Breast epithelium (tissue), 4 donors: ENCODE measurements at regions not wholly inside any gene's neighbourhood (a gene's known extent, or its start where the extent isn't known, plus 50 kb on each side); places are given as distances from the start of the nearest gene placed in this dataset.

Source experiments
- DNase-seq, 2 donors: peaks; one replicate each; pipeline ENCODE4 v3.0.0-alpha.2; 2019; ENCODE audit warnings: low spot score in 2 of 2
- H3K27ac ChIP-seq, 2 donors: fragments of 200-600 bp; sonication (generic) in 1 of 2; one replicate each; pipeline ENCODE4 v1.5.1; 2016 to 2019; ENCODE audit warnings: mild to moderate bottlenecking in 1 of 2
- H3K27me3 ChIP-seq, 2 donors: fragments of 200-600 bp; sonication (generic) in 1 of 2; one replicate each; pipeline versions ENCODE4 v1.5.1 to v1.6.0; 2017 to 2019; ENCODE audit warnings: control low read depth in 1 of 2, mild to moderate bottlenecking in 1 of 2
- H3K36me3 ChIP-seq: fragments of 200-600 bp; one replicate; pipeline ENCODE4 v1.5.1; 2019
- H3K4me1 ChIP-seq, 2 donors: fragments of 200-600 bp; sonication (generic); one replicate each; pipeline ENCODE4 v1.5.1; 2016 to 2019; ENCODE audit warnings: control low read depth in 1 of 2
- H3K4me3 ChIP-seq, 3 donors: fragments of 200-600 bp; sonication (generic); 1 replicate in 2 of 3; 2 replicates in 1 of 3; pipeline ENCODE4 v1.5.1; 2016 to 2019; ENCODE audit warnings: mild to moderate bottlenecking in 3 of 3, moderate library complexity in 2 of 3
- H3K9me3 ChIP-seq, 2 donors: fragments of 200-600 bp; sonication (generic) in 1 of 2; one replicate each; pipeline ENCODE4 v1.5.1; 2016 to 2019; ENCODE audit warnings: control low read depth in 1 of 2
- CTCF ChIP-seq, 3 donors: fragments of 450-650 bp; IDR thresholded peaks; one replicate each; pipeline ENCODE4 v1.5.1; 2016 to 2017; ENCODE audit warnings: antibody characterized with exemption in 3 of 3, mild to moderate bottlenecking in 3 of 3, moderate library complexity in 3 of 3
- POLR2A ChIP-seq: fragments of 450-650 bp; IDR thresholded peaks from one replicate; pipeline ENCODE4 v1.6.1; 2016; ENCODE audit warnings: antibody characterized with exemption, mild to moderate bottlenecking, moderate library complexity
- POLR2AphosphoS5 ChIP-seq, 3 donors: sonication (generic); formaldehyde crosslinking; IDR thresholded peaks; one replicate each; pipeline ENCODE4 v1.6.1; 2017; ENCODE audit warnings: antibody characterized with exemption in 3 of 3
- intact Hi-C: fragments of 100-400 bp; cut with DNase I; formaldehyde crosslinking; loops from one replicate; pipeline ENCODE4 v1.15.1; 2023; ENCODE audit warnings: low total_unique reads

GRCh38 chr12:67456431-67456901 is 187.3 kb downstream of the CAND1 start:
- peak overlapping the region in 1 of 2 donors; percentile 81 for H3K27ac ChIP-seq
- H3K9me3 ChIP-seq, result no peaks in the 10 kb centered on the region
- intact Hi-C loops, result no loop called here
- no peaks in the 10 kb centered on the region for H3K4me1 ChIP-seq
- TF ChIP-seq CTCF (IDR thresholded peaks at IDR 0.05) (no peak), POLR2A (no peak), POLR2AphosphoS5 (IDR thresholded peaks at IDR 0.05) (no peak)
- no peak overlapping the region for H3K4me3 ChIP-seq
- no peak for DNase-seq
- H3K27me3 ChIP-seq, result no peaks in the 10 kb centered on the region
- H3K36me3 ChIP-seq, result no peaks in the 10 kb centered on the region

GRCh38 chr12:67457136-67457535 is 188.0 kb downstream of the CAND1 start:
- Histone ChIP-seq H3K4me1 (no peaks in the 10 kb centered on the region), H3K36me3 (no peaks in the 10 kb centered on the region), H3K9me3 (no peaks in the 10 kb centered on the region), H3K27me3 (no peaks in the 10 kb centered on the region), H3K4me3 (no peak overlapping the region), H3K27ac (peak overlapping the region; percentile 67 to 81)
- DNase-seq, result no peak
- TF ChIP-seq POLR2A (no peak), CTCF (IDR thresholded peaks at IDR 0.05) (no peak), POLR2AphosphoS5 (IDR thresholded peaks at IDR 0.05) (no peak)
- intact Hi-C loops, result no loop called here

- no peaks in the 10 kb centered on the region for H3K4me1 ChIP-seq
- no peaks in the 10 kb centered on the region for H3K27me3 ChIP-seq
- intact Hi-C loops, result no loop called here
- H3K36me3 ChIP-seq, result no peaks in the 10 kb centered on the region
- DNase-seq, result peak in 1 of 2 donors; percentile 21
- no peaks in the 10 kb centered on the region for H3K9me3 ChIP-seq
- peak overlapping the region in 2 of 3 donors; percentile 0 to 24 for H3K4me3 ChIP-seq
- peak overlapping the region; percentile 67 to 81 for H3K27ac ChIP-seq
- no peak for TF ChIP-seq POLR2A
- TF ChIP-seq CTCF (IDR thresholded peaks at IDR 0.05), result peak in 1 of 3 donors; percentile 16
- TF ChIP-seq POLR2AphosphoS5 (IDR thresholded peaks at IDR 0.05), result no peak
These were observed 188.9 kb downstream of the CAND1 start for GRCh38 chr12:67457778-67458665.

GRCh38 chr12:67459173-67459572 is 189.4 kb upstream of the DYRK2 start:
- no peak for TF ChIP-seq POLR2AphosphoS5 (IDR thresholded peaks at IDR 0.05)
- no peak for TF ChIP-seq CTCF (IDR thresholded peaks at IDR 0.05)
- no peak for TF ChIP-seq POLR2A
- Histone ChIP-seq H3K27me3 (no peaks in the 10 kb centered on the region), H3K4me3 (no peak overlapping the region), H3K36me3 (no peaks in the 10 kb centered on the region), H3K9me3 (no peaks in the 10 kb centered on the region), H3K27ac (no peak overlapping the region), H3K4me1 (no peaks in the 10 kb centered on the region)
- DNase-seq, result no peak
- intact Hi-C loops, result no loop called here

GRCh38 chr12:67459578-67459977 is 189.0 kb upstream of the DYRK2 start:
- H3K4me3 ChIP-seq, result no peak overlapping the region
- intact Hi-C loops, result no loop called here
- H3K27me3 ChIP-seq, result no peaks in the 10 kb centered on the region
- no peaks in the 10 kb centered on the region for H3K36me3 ChIP-seq
- DNase-seq, result no peak
- no peaks in the 10 kb centered on the region for H3K4me1 ChIP-seq
- no peaks in the 10 kb centered on the region for H3K9me3 ChIP-seq
- no peak for TF ChIP-seq POLR2A
- TF ChIP-seq POLR2AphosphoS5 (IDR thresholded peaks at IDR 0.05), result no peak
- no peak for TF ChIP-seq CTCF (IDR thresholded peaks at IDR 0.05)
- H3K27ac ChIP-seq, result no peak overlapping the region
